Gastroesophageal sphincter (tissue), 4 donors: ENCODE measurements at regions not wholly inside any gene's neighbourhood (a gene's known extent, or its start where the extent isn't known, plus 50 kb on each side); places are given as distances from the start of the nearest gene placed in this dataset.

Source experiments
- ATAC-seq: fragments of 150-250 bp; one replicate; pipeline ENCODE4 v1.9.1; 2016; ENCODE audit warnings: mild to moderate bottlenecking, moderate library complexity
- H3K27ac ChIP-seq, 4 donors: fragments of 200-600 bp; sonication (generic) in 3 of 4; 1 replicate in 3 of 4; 2 replicates in 1 of 4; pipeline ENCODE4 v1.5.1; 2016 to 2019
- H3K27me3 ChIP-seq: fragments of 200-600 bp; sonication (generic); one replicate; pipeline ENCODE4 v1.5.1; 2019
- H3K36me3 ChIP-seq, 2 donors: fragments of 200-600 bp; sonication (generic); one replicate each; pipeline ENCODE4 v1.5.1; 2019; ENCODE audit warnings: control low read depth in 1 of 2
- H3K4me1 ChIP-seq, 3 donors: fragments of 200-600 bp; sonication (generic); 1 replicate in 2 of 3; 2 replicates in 1 of 3; pipeline ENCODE4 v1.5.1; 2016 to 2019; ENCODE audit warnings: control low read depth in 2 of 3
- H3K4me3 ChIP-seq, 2 donors: fragments of 200-600 bp; sonication (generic); one replicate each; pipeline ENCODE4 v1.5.1; 2019; ENCODE audit warnings: mild to moderate bottlenecking in 1 of 2, moderate library complexity in 1 of 2
- H3K9me3 ChIP-seq, 3 donors: fragments of 200-600 bp; sonication (generic); one replicate each; pipeline ENCODE4 v1.5.1; 2017 to 2019; ENCODE audit warnings: control low read depth in 2 of 3
- CTCF ChIP-seq, 4 experiments: fragments of 200-600 bp in 2 of 4; fragments of 450-650 bp in 2 of 4; sonication (generic) in 1 of 4; IDR thresholded peaks; one replicate each; pipeline ENCODE4 v1.5.1; 2017 to 2019; ENCODE audit warnings: antibody characterized with exemption in 4 of 4, mild to moderate bottlenecking in 2 of 4, moderate library complexity in 2 of 4
- EP300 ChIP-seq: sonication (generic); formaldehyde crosslinking; IDR thresholded peaks from one replicate; pipeline ENCODE4 v1.6.1; 2017; ENCODE audit warnings: antibody characterized with exemption, mild to moderate bottlenecking
- POLR2A ChIP-seq, 2 donors: fragments of 450-650 bp; IDR thresholded peaks; one replicate each; pipeline ENCODE4 v1.6.1; 2017; ENCODE audit warnings: antibody characterized with exemption in 2 of 2, mild to moderate bottlenecking in 2 of 2, moderate library complexity in 1 of 2
- POLR2AphosphoS5 ChIP-seq: sonication (generic); formaldehyde crosslinking; IDR thresholded peaks from one replicate; pipeline ENCODE4 v1.6.1; 2017; ENCODE audit warnings: antibody characterized with exemption
- WGBS, 2 donors: methylation state at CpG; one replicate each; pipeline ENCODE4 v1.1.5; 2018; ENCODE audit warnings: low coverage in 1 of 2; 5-methylcytosine and 5-hydroxymethylcytosine counted together

- no peak for TF ChIP-seq POLR2A (IDR thresholded peaks at IDR 0.05)
- no peak for TF ChIP-seq POLR2AphosphoS5
- TF ChIP-seq EP300, result no peak
- no peak for TF ChIP-seq CTCF (IDR thresholded peaks at IDR 0.05)
- H3K4me3 ChIP-seq, result no peak overlapping the region
- H3K36me3 ChIP-seq, result no peaks in the 10 kb centered on the region
- peaks cover 0 to 13% (median 0%) of the 10 kb centered on the region in 3 donors for H3K4me1 ChIP-seq
- H3K9me3 ChIP-seq, result no peaks in the 10 kb centered on the region
- ATAC-seq, result no peak
- no peak overlapping the region for H3K27ac ChIP-seq
- H3K27me3 ChIP-seq, result no peaks in the 10 kb centered on the region
- 66 to 67% methylated on average over 5 to 8 of the region's 9 CpGs for WGBS, 2 donors
Measured at GRCh38 chr17:59506894-59507726, 58.3 kb upstream of the DHX40 start.

GRCh38 chr17:59508999-59509625 lies 56.3 kb upstream of the DHX40 start:
- H3K9me3 ChIP-seq, result no peaks in the 10 kb centered on the region
- ATAC-seq, result no peak
- no peak overlapping the region for H3K4me3 ChIP-seq
- H3K4me1 ChIP-seq, result peaks cover 0 to 21% (median 2%) of the 10 kb centered on the region in 3 donors
- TF ChIP-seq EP300 (no peak), POLR2AphosphoS5 (no peak), POLR2A (IDR thresholded peaks at IDR 0.05) (no peak), CTCF (IDR thresholded peaks at IDR 0.05) (no peak)
- no peak overlapping the region for H3K27ac ChIP-seq
- WGBS, 2 donors, result 62 to 63% methylated on average over 5 to 7 of the region's 7 CpGs
- no peaks in the 10 kb centered on the region for H3K36me3 ChIP-seq
- H3K27me3 ChIP-seq, result no peaks in the 10 kb centered on the region

- no peak overlapping the region for H3K27ac ChIP-seq
- WGBS, 2 donors, result 79 to 86% methylated on average over 2 of the region's 2 CpGs
- H3K4me1 ChIP-seq, result peaks cover 0 to 30% (median 4%) of the 10 kb centered on the region in 3 donors
- no peak for ATAC-seq
- H3K27me3 ChIP-seq, result no peaks in the 10 kb centered on the region
- H3K9me3 ChIP-seq, result no peaks in the 10 kb centered on the region
- TF ChIP-seq POLR2A (IDR thresholded peaks at IDR 0.05), result no peak
- TF ChIP-seq CTCF (IDR thresholded peaks at IDR 0.05), result no peak
- TF ChIP-seq EP300, result no peak
- TF ChIP-seq POLR2AphosphoS5, result no peak
- H3K36me3 ChIP-seq, result no peaks in the 10 kb centered on the region
- no peak overlapping the region for H3K4me3 ChIP-seq
Measured at GRCh38 chr17:59510611-59511010, 54.8 kb upstream of the DHX40 start.

- Histone ChIP-seq H3K27me3 (no peaks in the 10 kb centered on the region), H3K9me3 (no peaks in the 10 kb centered on the region), H3K36me3 (no peaks in the 10 kb centered on the region), H3K4me1 (peaks cover 0 to 30% (median 4%) of the 10 kb centered on the region in 3 donors), H3K4me3 (no peak overlapping the region), H3K27ac (no peak overlapping the region)
- no peak for ATAC-seq
- TF ChIP-seq EP300 (no peak), POLR2A (IDR thresholded peaks at IDR 0.05) (no peak), POLR2AphosphoS5 (no peak), CTCF (IDR thresholded peaks at IDR 0.05) (no peak)
Measured at GRCh38 chr17:59511726-59512125, 53.7 kb upstream of the DHX40 start.
